Keratinocyte (primary cell): ENCODE measurements at regions not wholly inside any gene's neighbourhood (a gene's known extent, or its start where the extent isn't known, plus 50 kb on each side); places are given as distances from the start of the nearest gene placed in this dataset.

ENCODE experiments used
- DNase-seq: peaks from one replicate; pipeline ENCODE4 v3.0.0-alpha.2; 2011; ENCODE audit warnings: low read depth, missing footprints, low spot score
- FAIRE-seq: peaks from 2 replicates; lab custom pipeline; 2011; peaks lifted over from hg19 to GRCh38; lab: Jason Lieb, UNC
- H2AFZ ChIP-seq: 2 replicates; pipeline ENCODE4 v1.6.0; 2012; ENCODE audit warnings: low read length, control low read depth, inconsistent platforms; ENCODE audit not compliant: control insufficient read depth
- H3K27ac ChIP-seq: 2 replicates; pipeline ENCODE4 v1.5.1; 2011; ENCODE audit warnings: low read length; ENCODE audit not compliant: control insufficient read depth, insufficient read depth
- H3K27me3 ChIP-seq: 3 replicates; pipeline ENCODE4 v1.6.0; 2011; ENCODE audit warnings: low read length; ENCODE audit not compliant: control insufficient read depth, insufficient read depth; ENCODE audit errors: extremely low read depth
- H3K36me3 ChIP-seq, 2 experiments: 2 replicates in 1 of 2; 3 replicates in 1 of 2; pipeline ENCODE4 v1.5.1; 2011; ENCODE audit warnings: low read length in 2 of 2, mild to moderate bottlenecking in 1 of 2; ENCODE audit not compliant: control insufficient read depth in 2 of 2, insufficient read depth in 2 of 2; ENCODE audit errors: extremely low read depth in 1 of 2
- H3K4me1 ChIP-seq: 3 replicates; pipeline ENCODE4 v1.5.1; 2011; ENCODE audit warnings: low read length; ENCODE audit not compliant: control insufficient read depth, insufficient read depth; ENCODE audit errors: extremely low read depth
- H3K4me2 ChIP-seq: 3 replicates; pipeline ENCODE4 v1.6.0; 2011; ENCODE audit warnings: low read depth, low read length; ENCODE audit not compliant: control insufficient read depth, insufficient read depth; ENCODE audit errors: extremely low read depth
- H3K4me3 ChIP-seq, 3 experiments: fragments of 200-600 bp in 1 of 3; sonication (generic) in 1 of 3; 2 replicates in 2 of 3; 3 replicates in 1 of 3; pipeline ENCODE4 v1.5.1; 2011 to 2016; ENCODE audit warnings: low read length in 3 of 3, mild to moderate bottlenecking in 3 of 3, control low read depth in 2 of 3, inconsistent platforms in 1 of 3, low read depth in 1 of 3, mixed read lengths in 1 of 3, mixed run types in 1 of 3, moderate library complexity in 1 of 3; ENCODE audit not compliant: control insufficient read depth in 2 of 3, insufficient read depth in 2 of 3; ENCODE audit errors: extremely low read depth in 1 of 3
- H3K79me2 ChIP-seq: 2 replicates; pipeline ENCODE4 v1.6.0; 2012; ENCODE audit warnings: low read length; ENCODE audit not compliant: control insufficient read depth, insufficient read depth
- H3K9ac ChIP-seq: 3 replicates; pipeline ENCODE4 v1.6.0; 2011; ENCODE audit warnings: low read length; ENCODE audit not compliant: control insufficient read depth, insufficient read depth; ENCODE audit errors: extremely low read depth
- H3K9me1 ChIP-seq: 3 replicates; pipeline ENCODE4 v1.6.0; 2011; ENCODE audit warnings: low read length; ENCODE audit not compliant: control insufficient read depth, insufficient read depth; ENCODE audit errors: extremely low read depth
- H3K9me3 ChIP-seq: 2 replicates; pipeline ENCODE4 v1.5.1; 2012; ENCODE audit warnings: low read depth, low read length; ENCODE audit not compliant: control insufficient read depth
- H4K20me1 ChIP-seq: 3 replicates; pipeline ENCODE4 v1.6.0; 2011; ENCODE audit warnings: low read length; ENCODE audit not compliant: control insufficient read depth, insufficient read depth; ENCODE audit errors: extremely low read depth
- CTCF ChIP-seq, 3 experiments: IDR thresholded peaks in 1 of 3; conservative IDR thresholded peaks in 1 of 3; optimal IDR thresholded peaks in 1 of 3; 2 replicates in 2 of 3; 3 replicates in 1 of 3; pipeline versions ENCODE3 to v1.5.1; 2011; ENCODE audit warnings: low read length in 3 of 3, mild to moderate bottlenecking in 3 of 3, moderate library complexity in 2 of 3, control low read depth in 1 of 3, inconsistent platforms in 1 of 3; ENCODE audit not compliant: insufficient read depth in 2 of 3; ENCODE audit errors: extremely low read depth in 1 of 3
- EZH2 ChIP-seq: IDR thresholded peaks from one replicate; pipeline ENCODE4 v1.6.1; 2012; ENCODE audit warnings: inconsistent platforms, mild to moderate bottlenecking, low read length, moderate library complexity
- dilution Hi-C: fragments of 300-500 bp; cut with MboI; formaldehyde crosslinking; loops from one replicate; pipeline ENCODE4 v1.7.0; 2020; ENCODE audit warnings: low sequenced_read_pairs; ENCODE audit not compliant: extremely low pct_ligation_motif_present

GRCh38 chr6:130593948-130594347, 228.1 kb downstream of the TMEM200A start:
- H3K79me2 ChIP-seq = no peaks in the 10 kb centered on the region
- TF ChIP-seq CTCF (optimal IDR thresholded peaks at IDR 0.05 in 1 of 3, IDR thresholded peaks at IDR 0.05 in 1 of 3, conservative IDR thresholded peaks at IDR 0.05 in 1 of 3; ENCODE audit: extremely low read depth in 1 of 3, insufficient read depth in 2 of 3, low read length in 3 of 3) (no peak), EZH2 (no peak)
- H3K9me1 ChIP-seq = no peaks in the 10 kb centered on the region
- FAIRE-seq = peak; percentile 53
- H3K4me3 ChIP-seq = no peak overlapping the region
- dilution Hi-C loops = no loop called here
- peaks cover 0 to 3% of the 10 kb centered on the region in 2 experiments for H3K36me3 ChIP-seq
- no peak overlapping the region for H3K27ac ChIP-seq
- no peak overlapping the region for H2AFZ ChIP-seq
- peaks cover 24% of the 10 kb centered on the region for H3K4me1 ChIP-seq
- H3K4me2 ChIP-seq = no peak overlapping the region
- peaks cover 9% of the 10 kb centered on the region for H3K9me3 ChIP-seq
- no peak for DNase-seq
- no peaks in the 10 kb centered on the region for H3K27me3 ChIP-seq
- H3K9ac ChIP-seq = no peak overlapping the region
- no peaks in the 10 kb centered on the region for H4K20me1 ChIP-seq

GRCh38 chr6:130598021-130598989, 228.9 kb upstream of the SMLR1 start:
- Histone ChIP-seq H4K20me1 (no peaks in the 10 kb centered on the region), H3K4me3 (no peak overlapping the region), H3K36me3 (no peaks in the 10 kb centered on the region), H3K9me1 (no peaks in the 10 kb centered on the region), H3K4me1 (peaks cover 58% of the 10 kb centered on the region), H3K79me2 (no peaks in the 10 kb centered on the region), H3K4me2 (peak overlapping the region; percentile 25), H3K9me3 (no peaks in the 10 kb centered on the region), H3K9ac (no peak overlapping the region), H3K27ac (peak overlapping the region; percentile 59), H2AFZ (no peak overlapping the region), H3K27me3 (no peaks in the 10 kb centered on the region)
- dilution Hi-C loops = no loop called here
- DNase-seq (peak; percentile 41), FAIRE-seq (peak; percentile 92)
- TF ChIP-seq EZH2 (no peak), CTCF (optimal IDR thresholded peaks at IDR 0.05 in 1 of 3, IDR thresholded peaks at IDR 0.05 in 1 of 3, conservative IDR thresholded peaks at IDR 0.05 in 1 of 3; ENCODE audit: extremely low read depth in 1 of 3, insufficient read depth in 2 of 3, low read length in 3 of 3) (no peak)
